NCI-H2081 (cell line): ENCODE measurements at regions not wholly inside any gene's neighbourhood (a gene's known extent, or its start where the extent isn't known, plus 50 kb on each side); places are given as distances from the start of the nearest gene placed in this dataset.

ENCODE experiments used
- DNase-seq, 2 experiments: peaks; one replicate each; lab custom pipeline; 2025; lab: John Stamatoyannopoulos, UW

DNA sequence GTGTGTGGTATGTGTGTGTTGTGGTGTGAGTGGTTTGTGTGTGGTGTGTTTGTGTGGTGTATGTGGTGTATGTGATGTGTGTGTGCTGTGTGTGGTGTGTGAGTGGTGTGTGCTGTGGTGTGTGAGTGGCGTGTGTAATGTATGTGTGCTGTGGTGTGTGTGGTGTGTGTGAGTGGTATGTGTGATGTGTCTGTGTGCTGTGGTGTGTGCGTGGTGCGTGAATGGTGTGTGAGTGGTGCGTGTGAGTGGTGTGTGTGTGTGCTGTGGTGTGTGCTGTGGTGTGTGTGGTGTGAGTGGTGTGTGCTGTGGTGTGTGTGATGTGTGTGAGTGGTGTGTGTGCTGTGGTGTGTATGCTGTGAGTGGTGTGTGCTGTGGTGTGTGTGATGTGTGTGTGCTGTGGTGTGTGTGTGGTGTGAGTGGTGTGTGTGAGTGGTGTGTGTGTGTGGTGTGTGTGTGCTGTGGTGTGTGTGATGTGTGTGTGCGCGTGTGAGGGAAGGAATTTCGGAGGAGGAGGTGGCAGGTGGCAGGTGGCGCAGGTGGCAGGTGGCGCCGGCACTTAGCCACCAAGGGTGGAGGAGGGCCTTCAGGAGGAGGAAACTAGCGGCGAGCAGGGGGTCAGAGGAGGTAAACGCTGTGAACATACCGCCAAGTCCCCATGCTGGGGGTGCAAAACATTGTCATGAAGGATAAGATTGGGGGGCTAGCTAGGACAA lies 191.8 kb downstream of the MELK start:
- DNase-seq: peak; percentile 58 to 76

DNA sequence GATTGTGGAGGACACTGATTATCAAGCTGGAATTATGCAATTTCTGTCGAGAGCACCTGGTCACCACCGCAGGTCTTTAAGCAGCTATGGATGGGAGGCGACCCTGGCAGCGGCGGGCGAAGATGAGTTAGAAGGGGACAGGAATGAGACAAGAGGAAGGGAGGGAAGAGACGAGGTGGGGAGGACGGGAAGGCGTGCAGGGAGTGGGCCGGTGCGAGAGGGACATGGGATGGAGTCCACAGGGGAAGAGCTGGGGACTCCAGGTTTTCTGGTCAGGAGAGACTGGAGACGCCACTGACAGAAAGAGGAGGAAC lies 192.3 kb downstream of the MELK start:
- DNase-seq: no peak

DNA sequence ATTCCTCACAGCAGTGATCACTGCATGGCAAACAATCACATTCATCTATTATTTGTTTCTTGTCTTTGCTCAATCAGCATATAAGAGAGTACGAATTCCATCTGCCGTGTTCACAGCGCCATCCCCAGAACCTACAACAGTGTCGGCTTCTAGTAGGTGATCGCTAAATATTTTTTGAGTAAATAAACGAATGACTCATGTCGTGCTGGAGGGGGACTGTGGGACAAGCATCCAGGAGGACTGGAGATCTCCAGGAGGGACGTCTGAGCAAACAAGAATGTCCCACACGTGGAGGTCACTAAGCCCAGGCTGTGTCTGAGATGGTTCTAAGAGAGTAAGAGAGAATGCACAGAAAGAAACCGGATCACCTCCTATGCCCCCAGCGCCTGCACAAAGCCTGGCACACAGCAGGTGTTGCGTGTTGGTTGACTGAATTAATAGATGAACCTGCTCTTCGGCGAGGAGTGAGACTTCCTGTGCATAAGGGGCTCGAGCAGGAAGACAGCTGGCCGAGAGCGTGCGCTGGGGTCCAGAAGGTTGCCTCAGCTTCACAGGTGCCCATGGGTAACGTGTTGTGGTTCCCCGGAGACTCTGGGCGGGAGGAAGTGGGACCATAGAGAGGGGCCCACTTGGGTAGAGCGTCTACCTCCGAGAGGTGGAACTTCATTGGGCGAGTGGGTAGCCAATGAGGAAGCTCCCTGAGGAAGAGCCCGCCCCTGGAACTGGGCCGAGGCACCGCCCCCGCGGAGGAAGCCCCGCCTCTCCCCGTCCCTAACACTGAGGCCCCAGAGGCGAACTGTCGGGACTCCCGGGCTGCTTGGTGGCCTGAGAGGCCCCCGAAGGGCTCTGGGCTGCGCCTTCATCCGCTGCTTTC lies 193.0 kb downstream of the MELK start:
- DNase-seq: peak; percentile 91 to 97

DNA sequence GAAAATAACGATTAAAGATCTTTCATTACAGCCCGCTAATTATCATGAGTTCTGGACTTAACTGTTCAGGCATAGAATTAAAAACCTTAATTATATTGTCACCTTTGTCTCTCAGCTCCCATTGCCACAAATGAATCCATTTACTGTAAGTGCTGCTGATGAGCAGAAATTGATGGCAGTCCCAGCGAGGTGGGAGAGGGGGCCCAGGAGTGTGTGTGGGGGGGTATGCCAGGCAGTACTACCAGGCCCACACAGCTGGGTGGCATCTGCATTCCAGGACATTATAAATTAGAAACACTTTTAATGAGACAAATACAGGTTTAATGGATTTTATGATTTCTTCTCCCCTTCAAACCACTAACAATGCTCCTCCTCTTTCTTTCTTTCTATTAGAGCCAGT lies 196.0 kb downstream of the MELK start:
- no peak for DNase-seq

DNA sequence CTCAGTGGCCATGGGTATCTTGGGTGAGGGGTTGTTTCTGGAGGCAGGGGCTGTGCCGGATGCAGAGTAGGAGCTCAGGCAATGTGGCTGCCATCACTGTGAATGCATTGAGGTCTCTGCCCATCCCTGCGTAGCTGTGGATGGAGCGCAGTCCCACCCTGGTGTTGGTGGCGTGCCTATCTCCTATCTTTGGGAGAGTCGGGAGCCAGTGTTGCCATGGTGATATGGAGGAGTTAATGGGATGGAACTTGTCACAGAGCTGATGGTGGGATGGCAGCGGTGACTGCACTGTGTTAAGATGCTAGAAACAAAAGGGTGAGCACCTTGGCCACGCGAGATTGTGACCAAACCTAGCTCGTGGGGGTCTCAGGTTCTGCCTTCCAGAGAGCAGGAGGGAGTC lies 197.3 kb downstream of the MELK start:
- no peak for DNase-seq

DNA sequence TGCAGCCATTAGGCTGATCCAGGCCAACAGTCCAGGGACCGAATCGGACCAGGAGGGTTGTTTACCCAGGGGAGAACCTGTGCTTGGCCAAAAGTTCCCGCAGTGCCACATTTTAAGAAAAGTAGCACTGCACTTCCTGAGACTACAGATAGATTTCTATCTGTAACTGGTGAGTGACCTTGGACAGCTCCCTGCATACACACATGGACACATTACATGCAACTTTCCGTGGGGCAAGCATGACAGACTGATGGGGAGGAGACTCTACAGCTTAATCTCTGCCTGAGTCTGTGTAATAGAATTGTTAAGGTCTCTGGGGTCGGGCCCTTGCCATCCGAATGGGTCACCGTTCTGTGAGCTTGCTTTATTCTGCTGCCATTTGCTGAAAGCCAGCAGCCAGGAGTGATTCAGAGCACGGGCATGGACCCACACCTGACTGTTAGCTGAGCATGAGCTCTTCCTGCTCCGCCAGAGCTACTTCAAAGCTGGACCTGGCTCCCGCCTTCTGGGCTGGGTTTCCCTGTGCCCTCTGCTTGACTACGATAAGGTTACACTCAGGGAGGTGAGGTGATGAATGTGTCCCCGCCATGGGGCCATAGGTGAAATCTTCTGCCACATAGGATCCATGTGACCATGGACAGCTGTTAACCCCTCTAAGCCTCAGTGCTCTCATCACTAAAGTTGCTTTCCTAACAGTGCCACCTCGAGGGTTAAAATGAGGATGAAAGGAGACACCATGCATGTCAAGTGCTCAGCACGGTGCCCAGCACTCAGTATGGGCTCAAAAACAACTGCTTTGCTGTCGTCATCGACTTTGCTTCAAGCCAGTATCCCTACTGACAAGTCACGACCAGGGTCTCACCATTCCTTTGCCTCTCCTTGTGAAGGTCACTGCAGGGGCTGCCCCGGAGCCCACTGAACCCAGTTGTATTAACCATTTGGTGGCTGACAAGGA lies 200.0 kb downstream of the MELK start:
- DNase-seq: no peak

DNA sequence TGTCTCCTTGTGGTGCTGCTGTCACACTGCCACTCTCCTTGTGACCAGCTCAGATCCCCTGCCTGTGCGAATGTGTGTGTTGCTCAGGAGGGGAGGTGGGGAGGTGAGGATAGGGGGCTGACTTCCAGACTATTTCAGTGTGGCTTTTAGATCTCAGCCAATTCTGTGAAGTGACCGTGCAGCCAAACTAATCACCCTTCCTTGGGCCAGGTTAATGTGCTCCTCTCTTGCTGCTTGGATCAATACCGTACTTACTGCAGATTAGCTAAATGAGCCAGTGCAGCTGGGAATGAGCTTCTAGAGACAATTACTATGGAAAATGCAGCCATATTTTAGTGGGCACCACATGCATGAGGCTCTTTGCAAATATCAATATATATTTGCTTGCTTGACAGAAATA lies 206.0 kb downstream of the MELK start:
- DNase-seq: no peak

DNA sequence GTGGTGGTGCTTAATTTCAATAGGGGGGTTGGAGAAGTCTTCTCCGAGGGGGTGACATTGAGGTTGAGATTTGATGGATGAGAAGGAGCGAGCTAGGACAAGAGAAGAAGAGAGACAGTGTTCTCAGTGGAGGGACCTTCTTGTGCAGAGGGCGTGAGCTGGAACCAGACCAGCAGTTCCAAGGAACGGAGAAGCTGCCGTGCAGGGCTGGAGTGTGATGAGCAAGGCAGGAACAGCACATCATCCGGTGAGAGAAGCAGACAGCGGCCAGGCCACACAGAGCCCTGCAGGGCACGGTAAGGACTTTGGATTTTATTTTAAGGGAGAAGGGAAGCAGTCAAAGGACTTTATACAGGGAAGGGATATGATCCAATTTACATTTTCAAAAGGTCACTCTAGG lies 206.9 kb downstream of the MELK start:
- DNase-seq: no peak

DNA sequence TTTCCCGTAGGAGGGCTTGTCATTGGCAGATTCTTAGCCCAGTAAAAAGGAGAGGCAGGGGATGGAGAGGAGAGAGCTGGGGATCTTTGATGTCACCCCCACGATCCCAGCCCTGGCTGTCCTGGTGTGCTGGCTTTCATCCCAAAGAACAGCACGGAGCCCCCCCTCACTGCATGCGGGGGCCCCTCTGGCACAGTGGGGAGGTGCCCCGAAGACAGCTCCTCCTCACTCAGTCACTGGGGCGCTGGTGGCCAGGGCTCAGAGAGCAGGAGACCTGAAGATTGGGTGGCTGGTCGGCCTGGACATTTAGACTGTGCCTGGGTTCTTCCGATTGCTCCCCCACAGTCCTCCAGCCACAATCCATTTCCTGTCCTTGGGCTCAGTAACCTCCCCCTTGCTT lies 207.5 kb downstream of the MELK start:
- no peak for DNase-seq

DNA sequence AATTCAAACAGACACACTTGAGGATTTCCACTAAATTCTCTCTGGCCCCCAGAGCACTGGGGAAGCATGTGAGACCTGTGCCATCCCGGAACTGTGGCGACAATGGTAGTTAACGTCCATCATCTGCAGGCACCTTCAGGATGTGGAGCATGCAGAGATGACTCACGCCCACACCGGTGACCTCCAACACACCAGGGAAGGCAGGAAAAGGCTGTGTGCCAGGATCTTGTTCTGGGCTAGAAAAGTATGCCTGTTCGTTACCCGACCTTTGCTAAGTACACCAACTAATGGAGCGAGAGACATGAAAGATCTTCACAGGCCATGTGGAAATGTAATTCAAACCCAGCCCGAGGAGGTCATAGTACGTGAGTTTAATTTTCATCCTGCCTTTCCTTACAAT lies 208.8 kb downstream of the MELK start:
- DNase-seq: no peak
